ENCODE measurements at regions not wholly inside any gene's neighbourhood (a gene's known extent, or its start where the extent isn't known, plus 50 kb on each side); places are given as distances from the start of the nearest gene placed in this dataset.
"Not testable (repeated sequence)": the region's sequence is repeated elsewhere in the genome, so short reads cannot be mapped to it uniquely, and the experiment has no call there.

DNA sequence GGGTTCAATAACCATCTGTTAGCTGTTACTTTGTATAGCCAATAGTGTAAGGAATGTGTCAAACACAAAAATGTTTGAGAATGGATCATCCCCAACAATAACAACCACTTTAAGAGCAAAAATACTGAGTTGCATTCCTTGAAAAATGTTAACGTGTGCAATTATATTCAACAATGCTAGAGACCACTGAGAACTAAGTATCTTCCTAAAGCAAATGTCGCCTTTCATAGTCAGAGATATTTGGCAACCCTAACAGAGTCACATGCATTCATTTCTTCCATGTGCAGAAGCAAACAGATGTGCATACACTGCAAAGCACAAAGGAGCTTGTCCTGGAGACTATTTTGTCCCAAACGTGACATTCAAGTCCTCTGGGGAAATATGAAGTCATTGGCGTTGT is 448.6 kb downstream of the GJA1 start:
- no peak for ATAC-seq

DNA sequence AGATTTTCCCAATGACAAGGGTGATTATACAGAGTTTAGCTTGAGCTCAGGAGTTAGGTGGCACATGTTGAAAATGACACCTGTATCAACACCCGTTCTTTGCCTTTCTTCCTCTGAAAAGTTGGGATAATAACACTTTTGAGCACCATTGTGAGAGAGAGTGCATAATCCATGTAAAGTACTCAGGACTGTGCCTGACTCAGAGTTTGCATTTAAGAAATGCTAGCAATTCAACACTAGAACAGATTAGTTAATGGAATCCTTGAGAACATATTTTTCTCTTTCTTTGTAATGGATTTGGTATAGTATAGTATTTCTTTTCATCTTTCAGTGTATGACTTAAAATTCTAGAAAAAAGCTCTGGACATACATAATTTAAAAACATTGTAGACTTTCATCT is 449.2 kb downstream of the GJA1 start:
- no peak for ATAC-seq

DNA sequence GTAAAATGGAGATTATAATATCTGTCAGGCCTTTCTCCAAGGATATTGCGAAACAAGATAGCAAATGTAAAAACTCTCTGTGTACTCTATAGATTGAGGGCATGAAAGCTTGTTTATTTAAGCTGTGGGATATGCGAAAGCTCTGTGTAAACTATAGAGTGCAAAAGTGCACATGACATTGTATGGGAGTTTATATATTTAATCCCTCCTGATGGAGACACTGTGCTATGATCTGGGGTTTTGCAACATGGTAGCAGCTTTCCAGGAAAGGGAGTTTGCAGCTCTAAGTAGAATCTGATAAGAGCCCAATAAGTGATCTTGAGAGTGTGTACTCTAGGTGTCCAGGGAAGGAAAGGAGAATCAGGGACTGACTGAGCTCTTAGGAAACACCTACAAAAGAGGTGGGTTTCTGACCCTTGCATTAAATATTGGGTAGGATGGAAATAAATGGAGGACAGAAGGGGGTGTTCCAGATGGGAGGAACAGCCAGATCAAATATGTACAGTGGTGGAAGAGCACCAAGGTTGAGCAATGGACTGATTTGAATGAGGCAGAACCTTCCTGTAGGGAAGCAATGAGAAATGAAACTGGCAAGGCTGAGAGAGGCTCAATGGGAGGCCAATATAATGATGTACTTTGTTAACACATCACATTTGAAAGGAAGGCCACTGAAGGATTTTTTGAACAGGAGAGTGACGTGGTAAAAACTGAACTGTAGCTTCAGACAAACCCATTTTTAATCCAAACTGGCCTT is 450.1 kb downstream of the GJA1 start:
- ATAC-seq, result peak; percentile 96

DNA sequence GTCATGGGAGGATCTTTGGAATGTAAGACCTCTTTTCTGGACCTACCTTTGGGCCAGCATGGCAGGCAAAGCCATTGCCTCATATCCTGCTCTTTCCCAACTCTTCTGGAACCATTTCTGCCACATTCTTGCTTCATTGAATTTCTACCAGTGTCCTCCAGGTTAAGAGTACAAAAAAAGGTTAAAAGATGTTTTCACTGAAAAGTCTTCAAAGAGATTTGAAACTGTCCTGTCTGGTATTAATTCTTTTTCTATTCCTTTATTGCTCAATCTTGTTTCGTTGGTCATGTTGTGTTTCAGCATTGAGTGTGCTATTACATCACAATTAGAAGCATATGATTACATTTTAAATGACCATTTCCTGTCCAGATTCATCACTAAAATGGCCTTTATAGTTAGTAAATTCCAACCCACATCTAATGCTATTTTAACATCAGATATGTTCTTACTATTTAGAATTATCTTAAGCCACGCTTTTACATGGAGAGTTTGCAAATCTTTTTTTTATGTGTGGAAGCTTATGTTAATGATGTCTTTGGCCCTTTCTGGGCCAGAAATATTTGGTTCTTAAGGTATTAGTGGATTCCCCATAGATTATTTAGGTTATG is 450.9 kb downstream of the GJA1 start:
- no peak for ATAC-seq

DNA sequence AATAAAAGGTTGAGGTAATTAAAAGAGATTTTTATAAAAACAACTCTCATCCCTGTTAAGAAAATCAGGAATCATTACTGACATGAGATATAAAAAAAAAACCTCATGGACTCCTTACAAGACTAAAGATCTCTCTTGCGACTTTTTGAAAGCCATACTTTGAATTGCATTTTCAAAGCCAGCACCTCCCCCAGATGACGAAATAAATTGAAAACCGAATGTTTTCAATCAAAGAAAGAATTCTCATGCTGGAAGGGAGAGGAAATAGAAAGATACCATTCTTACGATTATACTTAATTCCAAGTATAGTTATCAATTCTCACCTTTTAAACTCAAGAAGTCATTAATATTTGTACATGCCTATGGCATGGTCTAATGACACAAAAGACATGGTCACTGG is 452.3 kb downstream of the GJA1 start:
- ATAC-seq, result no peak

DNA sequence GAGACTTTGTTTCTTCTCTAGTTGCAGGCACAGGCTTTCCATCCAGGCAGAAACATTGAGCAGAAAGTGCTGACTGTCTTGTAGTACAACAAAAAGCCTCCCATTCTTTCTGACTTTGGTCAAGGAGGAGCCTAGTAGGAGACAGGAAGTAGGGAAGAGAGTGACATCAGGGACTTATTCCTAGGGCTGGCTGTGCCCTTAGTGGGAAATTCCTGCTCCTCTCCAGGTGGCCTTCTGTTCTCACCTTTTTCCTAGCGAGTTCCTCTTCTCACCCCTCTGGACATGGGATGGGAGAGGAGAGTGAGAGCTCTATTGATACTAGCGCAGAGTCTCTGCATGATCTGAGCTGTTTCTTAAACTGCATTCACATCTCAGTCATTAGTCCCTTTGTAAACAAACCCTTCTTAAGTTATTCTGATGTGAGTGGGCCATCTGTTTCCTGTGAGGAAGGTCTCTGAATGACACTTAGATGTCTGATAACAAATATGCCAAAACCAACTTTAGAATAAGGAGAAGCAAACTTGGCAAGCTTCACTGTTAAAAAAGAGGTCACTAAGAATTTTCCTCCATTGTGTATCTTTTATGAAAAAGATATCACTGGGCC is 455.0 kb downstream of the GJA1 start:
- ATAC-seq, result no peak

DNA sequence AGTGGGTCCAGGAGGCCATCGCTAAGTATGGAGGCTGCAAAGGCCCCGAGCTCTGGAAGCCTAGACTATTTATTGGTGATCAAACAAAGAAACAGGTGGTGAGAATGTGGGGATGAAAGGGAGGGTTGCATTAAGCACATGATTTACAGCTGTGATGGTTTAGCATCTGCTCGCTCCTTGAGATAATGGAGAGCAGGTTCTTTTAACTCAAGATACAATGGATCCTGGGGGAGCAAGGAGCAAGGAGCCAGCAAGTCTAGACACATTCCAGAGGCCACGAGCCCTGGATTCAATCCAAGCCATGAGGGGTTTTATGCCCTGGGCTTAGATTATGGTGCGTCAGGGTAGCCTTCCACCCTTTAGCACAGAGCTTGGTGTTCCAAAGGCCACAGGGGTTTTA is 460.3 kb downstream of the GJA1 start:
- not testable (repeated sequence) for ATAC-seq

DNA sequence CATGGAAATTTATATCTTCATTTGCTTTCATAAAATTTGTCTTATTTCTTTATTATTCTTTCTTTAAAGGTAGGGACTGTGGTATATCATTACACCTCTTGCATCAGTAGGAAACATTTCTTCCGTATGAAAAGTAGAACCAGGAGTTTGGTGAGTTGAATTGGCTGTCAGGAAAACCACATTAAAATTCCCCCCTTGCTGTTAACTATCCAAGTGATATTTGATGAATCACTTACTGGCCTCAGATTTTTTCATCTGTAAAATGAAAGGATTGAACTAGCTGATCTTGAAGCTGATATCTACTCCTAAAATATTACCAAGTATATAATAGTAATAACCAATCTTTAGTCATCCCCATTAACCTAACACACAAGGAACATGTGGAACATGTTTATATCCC is 460.9 kb downstream of the GJA1 start:
- no peak for ATAC-seq

DNA sequence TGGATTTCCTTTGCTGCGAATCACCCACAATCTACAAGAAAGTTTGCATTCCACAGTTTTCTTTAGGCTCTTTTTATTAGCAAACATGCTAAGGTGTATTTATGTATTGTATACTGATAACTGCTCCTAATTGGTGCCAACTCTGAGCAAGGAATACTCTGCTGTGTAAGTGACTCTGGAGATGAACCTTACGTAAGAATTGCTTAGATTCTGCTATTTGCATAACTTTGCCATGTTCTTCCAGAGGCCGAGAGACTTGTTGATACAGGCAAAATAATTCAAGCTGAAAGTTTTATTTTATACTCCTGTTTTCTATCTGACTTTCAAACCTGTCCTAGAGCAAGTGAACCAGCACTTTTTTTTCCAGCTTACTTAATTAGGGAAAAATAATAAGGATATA is 461.3 kb downstream of the GJA1 start:
- ATAC-seq, result peak; percentile 77

DNA sequence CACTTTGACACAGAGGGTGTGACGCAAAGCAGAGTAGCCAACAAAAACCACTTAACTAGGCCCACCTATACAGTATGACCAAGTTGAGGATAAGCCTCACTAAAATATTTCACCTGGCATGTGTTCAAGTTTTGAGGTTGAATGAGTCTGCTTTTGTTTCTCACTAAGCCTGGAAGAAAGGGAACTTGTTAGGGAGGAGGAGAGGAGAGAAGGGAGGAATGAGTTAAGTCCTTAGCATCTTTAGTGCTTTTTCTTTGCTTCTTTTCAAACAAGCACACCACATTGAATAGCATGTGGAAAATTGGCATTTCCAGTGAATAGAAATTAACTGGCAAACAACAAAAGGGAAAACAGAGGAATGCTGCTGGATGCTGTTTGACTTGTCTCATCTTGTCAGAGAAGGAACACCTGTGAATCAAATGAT is 461.9 kb downstream of the GJA1 start:
- peak; percentile 64 for ATAC-seq

DNA sequence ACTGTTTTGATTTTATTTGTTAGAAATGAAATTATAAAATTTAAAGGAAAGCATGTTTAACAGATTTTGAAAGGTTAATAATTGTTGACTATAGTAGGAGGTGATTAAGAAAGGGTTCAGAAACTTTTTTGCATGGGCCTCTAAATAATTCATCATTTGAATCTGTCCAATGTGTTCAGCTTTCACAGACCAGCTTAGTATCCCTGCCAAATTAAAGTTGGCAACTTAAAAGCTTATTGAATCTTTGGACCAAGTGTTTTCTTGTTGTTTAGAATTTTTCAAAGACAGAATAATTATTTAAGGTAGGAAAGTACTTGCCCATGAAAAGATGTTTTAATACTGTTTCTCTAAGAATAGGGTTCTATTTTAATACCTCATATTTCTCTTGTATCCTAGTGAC is 466.0 kb downstream of the GJA1 start:
- ATAC-seq, result no peak

DNA sequence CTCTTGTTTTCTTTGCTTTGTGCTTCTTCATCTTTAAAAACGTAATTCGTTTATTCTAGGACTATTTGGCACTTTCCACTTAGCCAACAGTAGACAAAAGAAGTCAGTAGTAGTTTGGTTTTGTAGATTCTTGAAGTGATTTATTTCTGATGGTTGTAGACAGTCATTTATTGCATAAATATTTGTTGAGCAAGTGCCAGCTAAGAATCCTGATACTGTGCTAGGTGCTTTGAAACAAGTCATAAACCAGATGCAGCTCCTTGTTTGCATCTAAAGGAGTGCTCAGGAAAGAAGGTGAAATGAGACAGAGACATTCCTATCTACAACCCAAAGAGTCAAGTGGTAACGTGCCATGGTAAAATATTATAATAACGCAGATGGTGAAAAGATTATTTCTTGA is 469.1 kb downstream of the GJA1 start:
- peak; percentile 39 for ATAC-seq

DNA sequence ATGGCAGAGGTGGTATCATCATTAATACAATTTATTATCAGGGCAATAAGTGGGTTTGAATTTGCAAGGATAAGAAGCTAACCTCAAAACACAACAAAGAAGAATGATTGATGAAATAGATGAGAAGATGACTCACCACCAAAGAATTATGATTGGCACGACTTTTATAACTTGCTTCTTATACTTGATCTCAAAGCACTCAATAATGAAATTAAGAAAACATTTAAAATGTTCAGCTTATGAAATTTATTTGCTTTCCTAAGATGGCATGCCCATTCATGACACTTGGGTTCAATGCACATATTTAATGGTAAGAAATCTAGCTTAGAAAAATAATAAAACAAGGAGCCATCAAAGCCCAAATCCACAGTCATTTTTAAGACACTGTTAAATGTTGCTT is 477.5 kb downstream of the GJA1 start:
- ATAC-seq, result no peak

DNA sequence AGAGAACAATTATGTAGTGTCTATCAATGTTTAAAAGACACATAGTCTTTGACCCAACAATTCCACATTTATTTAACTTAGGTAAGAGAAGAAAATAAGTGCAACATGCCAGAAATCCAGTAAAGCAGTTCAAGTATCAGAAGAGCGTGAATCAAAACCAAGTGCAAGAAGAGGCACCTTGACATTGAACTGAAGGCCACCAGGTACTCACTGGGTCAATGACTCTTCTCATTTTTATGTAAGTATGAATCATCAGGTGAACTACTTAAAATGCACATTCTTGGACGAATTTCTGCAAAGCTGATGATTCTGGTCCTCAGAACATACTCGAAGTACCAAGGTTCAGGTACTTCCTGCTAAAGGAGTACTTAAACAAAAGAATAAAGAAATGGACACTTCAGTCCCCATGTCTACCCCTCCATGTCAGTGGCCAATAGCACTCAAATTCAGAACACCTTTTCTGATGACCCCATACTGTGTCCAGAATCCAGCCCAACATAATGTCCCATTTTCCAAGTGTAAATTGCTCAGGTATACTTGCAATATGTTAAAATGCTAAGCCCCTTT is 481.9 kb downstream of the GJA1 start:
- no peak for ATAC-seq

DNA sequence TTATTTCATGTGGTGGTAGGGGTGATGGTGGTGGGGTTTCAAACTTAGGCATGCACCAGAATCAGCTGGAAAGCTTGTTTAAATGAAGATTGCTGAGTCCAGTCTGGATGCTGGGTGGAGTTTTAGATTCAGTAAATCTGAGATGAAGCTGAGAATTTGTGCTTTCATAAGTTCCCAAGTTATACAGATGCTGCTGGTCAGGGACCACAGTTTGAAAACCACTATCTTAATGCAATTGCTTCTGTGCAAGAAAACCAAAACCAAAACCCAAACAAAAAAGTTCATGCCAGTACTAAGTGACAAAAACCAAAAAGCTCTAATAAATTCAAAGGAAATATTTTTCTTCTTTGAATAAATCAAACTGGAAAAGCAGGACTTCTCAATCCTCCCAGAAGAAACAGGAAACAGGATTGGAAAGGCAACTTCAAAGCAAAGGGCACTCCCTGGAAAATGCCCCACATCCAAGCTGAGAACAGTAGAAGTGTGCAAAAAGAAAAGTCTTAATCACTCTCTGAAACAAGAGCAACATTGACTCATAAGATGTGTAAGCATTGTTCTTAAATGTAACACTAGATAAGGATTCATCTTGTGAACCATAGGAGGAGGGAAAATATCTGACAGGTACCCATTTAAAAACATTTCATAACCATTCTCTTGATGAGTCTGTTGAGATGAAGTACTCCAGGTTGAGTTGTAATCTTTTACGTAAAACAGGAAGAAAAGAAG is 481.5 kb upstream of the HSF2 start:
- ATAC-seq, result peak; percentile 90

DNA sequence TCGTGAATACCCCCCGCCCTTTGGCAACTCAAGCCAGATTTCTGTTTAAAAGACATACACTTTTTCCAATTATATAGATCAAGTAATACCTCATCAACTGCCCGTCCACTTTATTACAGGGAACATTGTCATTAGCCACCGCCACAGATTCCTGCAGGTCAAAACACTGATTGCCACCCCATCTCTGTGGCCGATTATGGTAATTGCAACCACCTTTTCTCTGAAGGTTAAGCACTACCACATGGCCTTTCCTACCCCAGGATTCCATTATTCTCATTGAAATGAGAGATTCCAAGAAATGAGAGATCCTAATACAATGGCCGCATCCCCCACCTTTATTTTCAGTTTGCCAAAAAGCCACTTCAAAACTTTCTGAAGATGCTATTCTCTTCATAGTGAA is 478.8 kb upstream of the HSF2 start:
- ATAC-seq, result no peak

DNA sequence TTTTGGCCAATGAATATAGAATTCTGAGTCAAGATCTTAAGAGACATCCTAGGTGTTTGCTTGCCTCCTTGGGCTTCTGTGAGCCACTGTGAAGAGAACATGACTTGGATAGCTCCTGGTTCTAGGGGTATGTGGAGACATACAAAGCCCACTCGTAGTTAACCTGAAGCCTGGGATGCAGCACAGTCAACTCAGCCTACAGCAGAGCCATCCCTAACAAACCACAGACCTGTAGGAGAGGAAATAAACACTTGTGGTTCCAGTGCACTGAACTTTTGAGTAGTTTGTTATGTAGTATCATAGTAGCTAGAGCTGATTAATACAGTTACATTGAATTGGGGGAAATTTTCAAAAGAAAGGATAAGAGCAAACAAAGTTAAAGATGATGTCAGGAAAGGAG is 474.4 kb upstream of the HSF2 start:
- no peak for ATAC-seq

DNA sequence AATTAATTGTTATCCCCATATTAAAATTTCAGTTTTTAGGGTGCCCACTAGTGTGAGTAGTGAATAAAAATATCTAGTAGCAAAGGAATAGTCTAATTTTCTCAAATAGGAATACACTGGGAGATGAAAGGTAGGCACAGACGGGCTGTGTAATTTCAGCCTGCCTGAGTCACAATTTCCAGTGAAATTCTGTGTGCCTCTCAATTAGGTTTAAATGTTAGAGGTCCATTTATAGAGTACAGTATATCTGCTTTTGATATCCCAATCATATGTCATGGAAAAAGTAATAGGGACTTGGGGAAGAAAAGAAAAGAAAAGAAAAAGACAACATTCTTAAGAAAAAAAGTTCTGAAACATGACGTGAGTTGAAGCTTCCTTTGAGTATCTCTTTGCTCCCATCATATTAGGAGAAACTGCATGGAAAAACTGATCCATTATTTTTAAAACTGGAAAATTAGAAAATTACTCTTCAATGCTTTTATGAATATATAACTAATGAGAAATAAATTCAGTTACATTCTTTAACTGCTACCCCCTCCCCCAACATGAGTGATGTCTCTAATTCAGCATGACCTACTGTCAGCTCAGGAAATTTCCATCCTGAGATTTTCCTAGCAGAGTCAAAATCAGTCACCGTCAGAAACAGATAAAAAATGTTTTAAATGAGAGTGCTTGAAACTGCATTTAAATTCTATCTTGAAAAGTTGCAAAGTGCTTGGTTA is 473.8 kb upstream of the HSF2 start:
- no peak for ATAC-seq

DNA sequence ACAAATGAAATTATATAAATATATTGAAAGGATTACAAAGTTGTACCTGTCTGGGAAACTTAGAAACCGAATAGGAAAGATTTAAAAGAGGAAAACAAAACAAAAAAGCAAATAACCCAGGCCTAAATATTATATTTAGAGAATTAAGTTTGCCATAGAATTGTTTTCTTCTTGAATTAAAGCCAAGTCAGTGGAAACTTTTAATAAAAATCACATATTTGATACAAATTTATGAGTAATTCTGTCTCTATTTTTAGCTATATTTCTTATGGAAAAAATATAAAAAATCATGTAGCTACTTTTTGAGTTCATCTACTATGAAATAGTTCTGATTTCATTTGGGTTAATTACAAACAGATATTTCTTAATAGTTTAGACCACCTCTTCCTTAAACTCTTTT is 470.2 kb upstream of the HSF2 start:
- ATAC-seq, result no peak

DNA sequence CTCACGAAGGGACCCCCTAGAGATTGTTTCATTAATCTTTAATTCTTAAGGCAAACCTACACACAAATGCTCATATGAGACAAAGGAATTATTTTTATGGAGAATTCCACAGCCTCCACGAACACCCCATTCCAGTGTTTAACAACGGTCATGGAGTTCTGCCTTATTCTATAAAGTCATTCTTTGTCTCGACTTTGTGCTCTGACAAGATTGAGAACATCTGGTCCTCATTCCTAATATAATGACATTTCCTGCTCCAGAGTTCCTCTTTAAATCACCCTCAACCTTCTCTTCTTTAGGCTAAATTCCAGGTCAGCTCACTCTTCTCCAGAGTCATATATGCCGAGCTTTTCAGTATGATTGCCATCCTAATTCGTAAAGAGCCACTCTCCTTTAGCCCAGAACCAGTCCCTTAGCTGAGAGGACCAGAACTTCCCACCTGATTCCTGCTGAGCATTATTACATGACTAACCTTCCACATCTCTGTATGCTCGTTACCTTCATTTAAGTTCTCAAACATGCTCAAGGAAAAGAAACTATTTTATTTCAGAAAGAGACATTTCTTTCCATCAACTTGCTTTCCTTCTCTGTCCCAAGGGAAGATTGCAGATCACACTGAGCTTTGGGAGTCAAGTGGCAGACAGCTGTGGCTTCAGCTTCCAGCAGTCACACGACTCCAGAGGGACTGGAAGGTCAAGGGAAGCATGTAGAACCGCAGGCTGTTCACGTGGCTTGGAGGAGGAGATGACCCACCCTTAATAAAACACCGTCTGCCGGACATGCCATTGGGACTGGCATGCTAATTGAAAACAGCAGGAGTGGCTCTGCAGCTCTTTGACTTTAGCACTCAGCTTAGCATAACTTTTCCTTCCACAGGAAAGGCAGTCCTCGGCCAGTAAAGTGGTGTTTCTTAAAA is 467.1 kb upstream of the HSF2 start:
- ATAC-seq, result no peak

DNA sequence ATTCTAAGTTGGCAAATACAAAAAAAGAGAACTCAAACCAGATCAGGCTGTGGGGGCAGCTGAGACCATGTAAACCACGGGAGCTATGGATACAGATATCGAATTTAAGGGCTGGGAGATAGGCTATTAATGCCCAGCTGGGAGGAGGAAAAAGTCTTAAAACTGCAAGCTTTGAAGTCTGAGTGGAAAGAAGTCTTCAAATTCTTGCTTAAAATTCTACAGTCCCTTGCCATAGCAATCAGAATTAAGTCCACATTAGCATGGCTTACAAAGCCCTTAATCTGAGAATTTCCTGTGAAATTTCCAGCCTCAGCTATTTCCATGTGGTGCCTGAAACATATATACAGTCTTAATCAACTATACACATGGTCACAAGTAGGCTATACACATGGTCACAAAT is 465.0 kb upstream of the HSF2 start:
- no peak for ATAC-seq
